T-helper 1 cell treated with Interleukin-12 subunit alpha and Interleukin-12 subunit beta and Interleukin-4 antibody, amounts not matched to agents 30 ng/mL and 1 ng/mL, for 36 hours (primary cell): ENCODE measurements at regions not wholly inside any gene's neighbourhood (a gene's known extent, or its start where the extent isn't known, plus 50 kb on each side); places are given as distances from the start of the nearest gene placed in this dataset.

Source experiments
- intact Hi-C: fragments of 100-400 bp; cut with micrococcal nuclease; formaldehyde crosslinking; loops from one replicate; pipeline ENCODE4 v1.15.1; 2024

DNA sequence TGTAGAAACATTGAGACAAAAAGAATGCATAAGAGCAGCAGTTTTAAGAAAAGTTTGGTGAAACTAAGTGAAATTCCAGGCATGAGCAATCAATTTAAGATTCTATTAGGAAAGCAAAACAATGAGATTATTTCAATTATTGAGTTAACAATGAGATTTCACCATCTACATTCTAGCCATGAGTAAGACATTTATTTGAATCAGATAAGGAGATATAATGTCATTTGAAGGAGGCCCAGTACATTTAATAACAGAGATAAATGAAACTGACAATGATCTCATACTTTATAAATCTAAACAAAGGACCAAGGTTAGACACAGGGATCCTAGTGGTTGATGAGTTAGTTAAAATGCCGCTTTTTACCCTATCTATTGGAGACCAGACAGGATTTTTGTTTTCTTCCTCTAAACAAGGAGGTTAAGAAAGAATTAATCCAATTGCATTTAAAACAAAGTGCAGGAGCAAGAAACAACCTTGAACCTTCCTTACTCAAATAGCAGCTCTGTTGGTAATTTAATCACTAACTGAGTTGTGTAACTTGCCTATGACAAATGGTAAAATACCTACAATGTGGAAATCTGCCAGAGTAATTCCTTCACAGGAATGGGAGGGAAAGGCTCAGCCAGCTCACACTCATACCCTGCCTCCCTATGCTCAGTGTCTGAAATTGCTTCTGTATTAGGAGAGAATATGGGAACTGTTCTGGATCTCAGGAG is 103.5 kb upstream of the NR3C1 start:
- intact Hi-C loops, result no loop called here

DNA sequence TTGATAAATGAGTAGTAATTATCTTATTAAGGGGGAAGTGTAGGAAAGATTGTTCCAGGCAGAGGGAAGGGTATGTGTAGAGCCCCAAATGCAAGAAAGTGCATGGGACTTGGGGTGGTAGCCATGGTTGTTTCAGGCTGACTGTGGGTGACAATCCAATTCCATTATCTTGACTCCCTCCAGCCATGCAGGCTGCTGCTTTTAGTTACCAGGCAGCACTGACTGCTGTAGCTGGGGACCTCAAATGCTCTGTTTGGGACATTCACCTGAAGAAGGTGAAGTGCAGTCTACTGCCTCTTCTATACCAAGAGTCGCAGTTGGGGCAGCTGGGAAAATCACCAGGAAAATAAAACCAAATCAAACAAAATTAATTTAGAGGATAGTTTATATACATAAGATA is 102.4 kb upstream of the NR3C1 start:
- intact Hi-C loops, result no loop called here

DNA sequence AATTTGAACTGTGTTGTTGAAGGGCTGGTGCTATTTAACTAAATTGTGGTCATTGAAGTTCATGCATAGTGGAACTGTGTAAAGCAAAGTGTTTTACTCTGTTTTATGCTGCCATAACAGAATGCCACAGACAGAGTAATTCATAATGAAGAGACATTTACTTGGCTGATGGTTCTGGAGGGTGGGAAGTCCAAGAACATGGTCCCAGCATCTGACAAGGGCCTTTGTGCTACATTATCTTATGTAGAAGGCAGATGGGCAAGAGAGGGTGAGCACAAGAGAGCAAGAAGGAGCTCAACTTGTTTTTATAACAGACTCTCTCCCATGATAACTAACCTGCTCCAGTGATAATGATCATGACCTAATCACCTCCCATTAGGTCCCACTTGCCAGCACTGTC is 101.9 kb upstream of the NR3C1 start:
- intact Hi-C loops, result no loop called here

DNA sequence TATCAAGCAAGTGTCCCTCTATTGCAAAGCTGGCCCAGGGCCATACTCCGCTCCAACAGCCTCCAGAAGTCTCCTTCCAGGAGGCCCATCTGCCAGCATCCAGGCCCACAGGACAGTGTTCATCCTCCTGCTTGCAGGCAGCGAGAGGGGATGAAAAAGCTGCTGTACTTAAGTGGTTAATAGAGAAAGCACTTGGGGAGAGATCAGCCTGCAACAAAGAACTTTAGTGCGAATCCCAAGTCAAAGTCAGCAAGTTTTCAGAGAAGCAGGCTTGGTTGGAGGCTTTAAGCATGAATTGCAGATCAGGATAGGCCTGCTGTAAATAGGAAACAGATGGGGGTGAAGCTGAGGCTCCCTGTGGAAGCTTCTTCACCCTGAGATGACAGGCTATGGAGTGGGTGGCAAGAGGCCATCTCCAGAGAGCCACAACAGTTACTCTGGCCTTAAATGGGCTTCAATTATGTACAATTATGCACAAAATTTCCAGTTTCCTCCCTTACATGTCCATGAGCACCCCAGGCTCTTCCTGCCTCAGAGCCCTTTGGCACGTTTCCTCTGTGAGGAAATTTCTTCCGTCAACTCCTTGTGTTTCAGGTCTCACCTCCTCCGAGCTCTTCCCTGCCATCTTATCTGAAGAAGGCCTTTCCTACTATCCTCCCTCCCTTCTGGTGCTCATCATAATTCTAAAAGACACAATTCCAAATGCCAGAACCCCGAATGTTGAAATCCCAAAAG is 98.0 kb upstream of the NR3C1 start:
- intact Hi-C loops, result loop anchor here (2.0 kb wide), 1 partner anchor 19 kb away; no protein-coding TSS in a partner anchor

DNA sequence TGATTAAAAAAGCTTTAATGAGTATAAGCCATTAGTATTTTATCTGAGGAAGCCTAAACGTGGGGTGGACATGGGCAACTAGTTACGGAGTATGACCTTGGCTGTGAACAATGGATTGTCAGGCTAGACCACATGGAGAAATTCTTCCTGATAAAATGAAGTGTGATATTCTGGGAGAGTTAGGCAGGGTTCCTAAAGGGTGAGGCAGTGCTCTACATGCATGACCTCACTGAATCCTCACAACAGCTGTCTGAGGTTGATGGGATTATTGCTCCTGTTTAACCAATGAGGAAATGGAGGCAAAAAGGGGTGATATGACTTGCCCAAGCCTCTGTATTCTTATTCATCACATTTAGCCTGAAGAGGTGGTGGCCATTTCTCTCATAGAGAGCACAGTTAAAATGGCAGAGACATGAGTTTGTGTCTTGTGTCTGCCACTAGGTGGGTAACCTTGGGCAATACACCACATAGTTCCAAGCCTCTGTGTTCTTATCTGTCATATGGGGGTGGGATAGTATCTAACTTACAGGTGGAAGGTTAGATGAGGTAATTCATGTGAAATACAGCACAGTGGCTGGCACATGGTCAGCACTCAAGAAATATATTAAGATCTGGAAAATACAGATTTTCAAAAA is 96.1 kb upstream of the NR3C1 start:
- intact Hi-C loops, result loop anchor here (2.0 kb wide), 1 partner anchor 17 kb away; no protein-coding TSS in a partner anchor

DNA sequence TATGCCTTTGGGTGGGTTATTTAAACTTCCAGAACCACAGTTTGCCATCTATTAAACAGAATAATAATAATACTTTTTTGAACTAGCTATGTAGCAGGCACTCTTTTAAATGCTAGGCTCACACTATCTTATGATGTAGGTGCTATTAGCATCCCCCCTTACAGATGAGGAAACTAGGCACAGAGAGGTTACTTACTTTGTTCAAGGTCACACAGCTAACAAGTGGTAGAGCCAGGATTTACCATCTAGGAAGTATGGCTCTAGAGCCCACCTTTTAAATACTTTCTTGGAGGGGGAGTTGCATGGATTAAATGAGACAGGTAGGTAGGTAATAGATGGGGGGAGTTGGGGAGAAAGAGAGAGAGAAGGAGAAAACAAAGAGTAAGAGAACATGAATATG is 95.3 kb upstream of the NR3C1 start:
- intact Hi-C loops, result no loop called here

DNA sequence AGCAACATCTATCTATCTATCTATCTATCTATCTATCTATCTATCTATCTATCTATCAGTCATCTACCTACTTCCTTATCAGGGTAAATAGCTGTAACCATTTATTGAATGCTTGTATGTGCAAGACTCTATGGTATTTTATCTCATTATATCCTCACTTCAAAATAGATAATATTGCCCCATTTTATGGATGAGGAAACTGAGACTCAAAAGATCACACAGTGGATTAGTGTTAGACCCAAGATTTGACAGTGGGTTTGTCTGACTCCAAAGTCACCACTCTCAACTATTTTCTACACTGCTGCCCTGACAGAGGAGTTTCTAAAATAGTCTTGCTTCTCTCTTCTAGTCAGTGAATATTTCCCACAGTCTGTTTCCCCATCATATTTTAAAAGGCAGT is 94.3 kb upstream of the NR3C1 start:
- intact Hi-C loops, result no loop called here

DNA sequence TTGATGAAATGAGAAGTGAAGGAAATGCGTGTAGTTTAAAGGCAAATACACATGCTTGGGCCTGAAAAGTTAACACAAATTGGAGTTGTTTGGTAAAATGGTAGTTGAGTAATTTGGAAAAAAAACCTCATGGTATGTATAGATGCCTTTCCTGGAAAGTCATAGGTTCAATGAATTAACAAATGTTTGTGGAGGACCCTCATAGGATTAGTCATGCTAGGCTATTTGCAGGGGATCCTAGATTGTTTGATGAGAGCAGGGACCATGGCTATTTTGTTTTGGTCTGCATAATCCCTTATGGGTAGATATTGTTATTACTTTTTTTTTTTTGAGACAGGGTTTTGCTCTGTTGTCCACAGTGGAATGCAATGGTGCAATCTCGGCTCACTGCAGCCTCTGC is 93.5 kb upstream of the NR3C1 start:
- intact Hi-C loops, result no loop called here

DNA sequence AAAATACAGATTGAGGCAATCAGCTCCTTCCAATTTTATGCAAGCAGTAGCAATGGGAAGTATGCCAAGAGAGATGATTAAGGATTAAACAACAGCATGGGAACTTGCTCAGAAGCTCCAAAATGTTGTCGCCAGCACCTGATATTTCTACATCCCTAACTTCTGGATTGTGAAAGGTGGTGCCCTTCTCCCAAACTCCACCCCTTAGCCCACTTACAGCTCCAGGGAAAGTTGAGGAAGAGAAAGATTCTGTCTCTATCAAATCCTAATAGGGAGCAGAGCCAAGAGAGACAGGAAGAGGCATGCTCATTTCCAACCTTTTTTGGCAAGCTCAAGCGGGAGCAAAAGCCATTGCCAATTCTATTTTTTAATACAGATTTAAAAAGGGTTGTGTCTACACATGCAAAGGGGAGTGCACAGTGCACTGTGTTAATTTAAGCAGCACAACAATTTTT is 92.4 kb upstream of the NR3C1 start:
- intact Hi-C loops, result no loop called here

DNA sequence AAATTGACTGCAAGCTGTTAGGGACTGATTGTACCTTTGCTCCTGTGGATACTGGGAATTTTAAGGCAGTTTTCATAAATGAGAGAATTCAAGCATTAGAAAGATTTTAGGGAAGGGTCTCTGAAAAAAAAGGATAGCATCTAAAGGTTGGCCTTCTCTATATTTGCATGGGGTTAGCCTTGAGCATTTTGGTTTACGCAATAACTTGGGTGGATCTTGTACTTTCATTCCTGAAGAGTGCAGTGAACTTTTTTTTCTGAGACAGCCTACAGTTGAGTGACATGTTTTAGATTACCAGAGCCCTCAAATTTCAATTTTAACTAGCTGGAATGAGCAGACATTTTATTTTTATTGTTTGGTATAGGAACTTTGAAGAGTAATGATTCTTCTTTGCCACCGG is 91.6 kb upstream of the NR3C1 start:
- intact Hi-C loops, result no loop called here

DNA sequence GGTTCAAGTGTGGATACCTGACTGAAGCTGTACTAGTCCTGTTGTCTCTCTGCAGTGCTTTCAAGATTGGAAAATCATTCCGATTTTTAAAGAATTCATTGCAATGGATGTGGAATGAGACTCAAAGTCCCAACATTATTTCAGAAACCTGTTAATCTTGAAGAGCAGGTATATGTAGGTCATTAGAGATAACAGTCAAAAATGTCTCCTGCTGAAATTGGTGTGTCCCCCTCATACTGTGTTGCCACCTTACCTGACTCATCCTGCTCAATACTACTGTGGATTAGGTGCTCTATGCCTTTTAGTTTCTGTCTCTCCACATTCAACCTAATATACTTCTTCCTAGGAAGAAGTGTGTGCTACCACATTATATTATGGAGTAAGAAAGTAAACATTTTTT is 91.1 kb upstream of the NR3C1 start:
- intact Hi-C loops, result no loop called here

DNA sequence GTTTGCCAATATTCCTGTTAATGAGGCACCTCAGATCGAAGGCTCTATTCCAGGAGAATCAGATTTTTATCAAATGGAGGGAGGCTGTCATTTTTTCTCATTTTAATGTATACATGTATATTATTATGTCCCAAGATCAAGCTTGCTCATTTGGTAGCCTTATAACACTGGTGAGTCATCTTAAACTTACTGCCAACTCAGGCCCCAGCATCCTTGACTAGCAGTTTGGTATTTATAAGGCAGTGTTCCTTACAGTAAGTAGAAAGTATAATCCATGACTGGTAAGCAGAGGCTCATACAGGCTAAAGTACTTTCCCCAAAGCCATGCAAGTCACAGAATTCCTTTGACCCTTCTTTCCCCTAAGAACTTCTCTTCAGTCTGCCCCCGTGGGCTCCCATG is 90.7 kb upstream of the NR3C1 start:
- intact Hi-C loops, result no loop called here

DNA sequence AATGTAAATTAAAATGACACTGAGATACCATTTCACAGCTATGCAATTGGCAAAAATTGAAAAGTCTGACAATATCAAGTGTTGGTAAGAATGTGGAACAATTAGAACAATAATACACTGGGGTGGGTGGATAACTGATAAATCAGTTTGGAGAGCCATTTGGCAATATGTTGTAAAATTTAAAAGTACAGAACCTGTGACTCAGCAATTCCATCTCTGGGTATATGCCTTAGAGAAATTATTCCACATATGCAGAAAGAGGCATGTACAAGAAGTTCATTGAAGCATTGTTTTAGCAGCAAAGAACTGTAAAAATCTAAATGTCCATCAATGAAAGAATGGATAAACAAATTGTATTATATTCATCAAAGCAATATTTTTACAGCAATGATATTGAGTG is 89.3 kb upstream of the NR3C1 start:
- intact Hi-C loops, result no loop called here

DNA sequence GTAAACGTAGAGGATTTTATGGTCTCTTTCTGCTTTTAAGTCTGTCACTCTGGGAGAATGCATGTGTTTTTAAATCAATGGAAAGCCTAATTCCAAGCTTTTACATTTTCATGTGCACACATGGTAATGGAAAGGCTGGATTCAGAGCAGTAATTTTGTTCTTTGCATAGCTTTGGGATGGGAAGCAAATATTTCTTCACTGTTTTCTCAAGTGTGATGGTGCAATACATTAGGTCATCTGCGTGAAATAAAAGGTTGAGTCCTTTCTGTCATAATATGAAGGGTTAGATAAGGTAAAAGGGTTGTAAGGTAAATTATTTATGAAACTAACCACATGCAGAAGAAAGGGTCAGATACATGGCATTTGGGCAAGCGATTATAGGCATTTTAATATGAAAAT is 88.2 kb upstream of the NR3C1 start:
- intact Hi-C loops, result no loop called here

DNA sequence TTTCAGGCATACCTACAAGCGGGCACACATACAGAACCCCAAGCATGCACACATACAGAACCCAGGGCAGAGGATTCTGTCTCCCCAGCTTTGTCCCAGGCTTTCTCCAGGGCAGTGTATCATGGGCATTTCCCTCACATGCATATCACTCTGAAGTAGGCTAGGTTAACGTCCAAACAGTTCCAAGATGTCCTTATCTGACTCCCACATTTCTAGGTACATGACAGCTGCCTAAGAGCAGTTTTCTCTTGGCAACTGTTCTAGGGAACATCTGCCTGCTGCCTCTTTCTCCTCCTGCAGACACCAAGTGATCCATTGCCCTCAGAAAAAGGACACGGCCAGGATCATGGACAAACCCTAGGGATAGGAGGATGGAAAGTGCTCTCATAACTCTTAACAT is 84.9 kb upstream of the NR3C1 start:
- intact Hi-C loops, result no loop called here

DNA sequence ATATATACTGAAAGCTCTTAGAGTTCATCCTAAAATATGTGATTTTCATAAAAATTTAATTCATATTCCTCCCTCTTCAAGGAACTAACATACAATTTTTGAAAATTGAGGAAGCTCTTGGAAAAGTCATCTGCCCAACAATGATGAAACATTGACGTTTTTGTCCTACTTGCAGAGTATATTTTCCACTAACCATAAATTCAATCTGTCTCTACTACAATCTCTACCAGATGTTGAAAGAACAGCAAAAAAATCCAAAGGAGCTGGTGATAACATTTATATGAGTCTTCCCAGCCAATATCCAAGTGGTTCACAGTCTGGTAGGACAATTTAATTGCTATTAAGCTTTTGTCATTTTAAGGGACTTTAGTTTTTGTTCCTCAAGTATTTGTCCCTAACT is 81.1 kb upstream of the NR3C1 start:
- intact Hi-C loops, result no loop called here

DNA sequence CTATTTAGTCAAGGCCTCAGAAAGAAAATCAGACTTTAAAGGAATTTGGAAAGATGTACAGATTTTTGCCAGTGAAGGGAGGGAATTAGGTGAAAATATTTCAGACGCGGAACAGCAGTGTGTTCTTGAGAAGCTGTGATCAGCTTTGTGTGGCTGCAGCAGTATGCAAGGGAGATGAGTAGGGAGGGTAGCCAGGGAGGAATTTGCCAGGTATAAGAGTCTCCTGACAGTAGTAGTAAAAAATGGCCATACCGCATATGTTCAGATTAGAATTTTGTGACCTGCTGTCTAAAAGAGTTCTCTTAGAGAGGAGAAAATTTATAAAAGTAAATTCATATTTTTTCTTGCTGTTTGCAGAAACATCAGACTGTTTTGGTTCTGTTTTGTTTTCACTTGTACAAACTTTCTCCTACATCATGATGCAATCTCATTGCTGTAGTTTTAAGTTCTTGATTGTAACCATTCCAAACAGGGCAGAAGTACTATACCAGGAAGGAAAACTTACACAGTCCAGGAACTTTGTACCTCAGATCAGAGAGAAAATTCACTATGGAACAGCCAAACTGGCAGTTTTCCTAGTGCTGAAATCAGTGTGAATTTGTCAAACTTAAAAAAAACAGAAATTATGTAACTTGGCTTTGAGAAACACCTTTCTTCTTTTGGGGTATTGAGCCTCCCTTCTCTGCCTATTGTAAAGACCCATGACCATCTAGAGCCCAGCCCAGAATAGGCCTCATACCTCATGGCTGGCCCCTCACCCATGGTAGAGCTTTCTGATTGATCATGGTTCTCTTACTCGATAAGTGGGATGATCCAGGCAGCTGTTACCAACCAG is 78.4 kb upstream of the NR3C1 start:
- intact Hi-C loops, result loop anchor here (2.0 kb wide), 1 partner anchor 19 kb away; no protein-coding TSS in a partner anchor

DNA sequence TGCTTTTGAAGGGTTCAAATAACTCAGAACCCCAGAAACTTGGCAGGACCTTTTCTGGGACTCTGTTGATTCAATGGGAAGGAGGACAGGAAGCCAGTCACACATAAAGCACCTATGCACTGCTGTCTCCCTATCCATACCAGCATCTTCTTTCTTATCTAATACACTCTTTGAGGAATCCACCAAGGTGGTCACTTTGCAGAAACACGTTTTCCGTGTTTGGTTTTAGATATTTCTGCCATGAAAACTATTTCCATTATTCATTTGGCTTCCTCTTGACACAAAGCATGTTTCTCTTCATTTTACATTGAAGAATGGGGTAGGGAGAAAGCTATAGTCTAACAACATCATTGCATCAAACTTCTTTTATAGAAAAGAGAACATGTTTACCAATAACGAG is 76.5 kb upstream of the NR3C1 start:
- intact Hi-C loops, result no loop called here

DNA sequence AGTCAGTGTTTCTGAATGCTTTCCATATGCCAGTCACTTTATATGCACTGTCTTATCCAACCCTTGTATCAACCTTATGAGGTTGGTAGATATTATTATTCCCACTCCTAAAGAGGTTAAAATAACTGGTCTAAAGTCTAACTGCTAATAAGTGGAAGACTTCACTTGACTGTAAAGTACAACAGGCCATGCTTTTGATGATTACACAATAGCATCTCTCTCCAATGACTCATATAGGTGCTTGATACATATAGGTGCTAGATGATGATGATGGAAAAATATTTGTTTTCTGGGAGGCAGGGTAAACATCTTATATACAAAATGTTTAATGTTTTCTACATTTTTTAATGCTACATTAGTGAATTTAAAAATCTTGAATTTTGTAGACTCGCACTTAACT is 75.9 kb upstream of the NR3C1 start:
- intact Hi-C loops, result no loop called here

DNA sequence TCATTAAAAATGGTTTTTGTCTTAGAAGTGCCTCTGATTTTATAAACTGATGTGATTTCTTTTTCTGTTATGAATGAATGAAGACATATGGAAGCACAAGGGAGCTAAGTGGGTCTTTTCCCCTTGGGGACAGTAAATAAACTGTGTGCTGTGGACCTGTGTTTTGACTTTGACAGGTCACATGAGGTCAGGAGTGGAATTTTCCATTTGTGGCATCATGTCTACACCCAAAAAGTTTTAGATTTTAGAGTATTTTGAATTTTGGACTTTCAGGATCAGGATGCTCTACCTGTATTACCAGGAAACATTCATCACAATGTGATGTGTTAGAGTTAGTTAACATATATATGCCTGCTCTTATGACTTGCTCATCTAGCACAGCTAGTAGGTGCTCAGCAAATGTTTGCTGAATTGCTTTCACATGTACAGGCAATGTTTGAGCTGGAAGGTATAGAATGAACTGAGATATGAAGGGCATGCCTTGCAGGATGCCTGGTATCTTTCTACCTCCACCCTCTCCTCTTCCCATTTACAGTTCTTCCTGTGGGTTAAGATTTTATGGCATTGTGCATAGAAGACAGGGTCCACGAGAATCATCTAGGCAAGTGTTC is 73.2 kb upstream of the NR3C1 start:
- intact Hi-C loops, result no loop called here

DNA sequence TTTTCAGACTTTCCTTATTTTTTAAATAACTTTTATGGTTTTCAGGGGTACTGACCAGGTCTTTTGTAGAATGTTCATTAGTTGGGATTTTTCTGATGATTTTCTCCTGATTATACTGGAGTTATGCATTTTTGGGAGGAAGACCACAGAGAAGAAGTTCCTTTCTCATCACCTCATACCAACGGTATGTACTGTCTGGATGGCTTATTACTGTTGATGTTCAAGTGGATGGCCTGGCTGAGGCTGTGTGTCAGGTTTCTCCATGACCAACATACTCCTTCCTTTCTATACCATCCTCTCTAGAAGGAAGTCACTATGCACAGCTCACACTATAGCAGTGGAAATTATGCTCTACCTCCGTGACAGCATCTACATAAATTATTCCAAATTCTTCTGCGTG is 71.1 kb upstream of the NR3C1 start:
- intact Hi-C loops, result no loop called here
